ENCODE measurements at regions not wholly inside any gene's neighbourhood (a gene's known extent, or its start where the extent isn't known, plus 50 kb on each side); places are given as distances from the start of the nearest gene placed in this dataset.

DNA sequence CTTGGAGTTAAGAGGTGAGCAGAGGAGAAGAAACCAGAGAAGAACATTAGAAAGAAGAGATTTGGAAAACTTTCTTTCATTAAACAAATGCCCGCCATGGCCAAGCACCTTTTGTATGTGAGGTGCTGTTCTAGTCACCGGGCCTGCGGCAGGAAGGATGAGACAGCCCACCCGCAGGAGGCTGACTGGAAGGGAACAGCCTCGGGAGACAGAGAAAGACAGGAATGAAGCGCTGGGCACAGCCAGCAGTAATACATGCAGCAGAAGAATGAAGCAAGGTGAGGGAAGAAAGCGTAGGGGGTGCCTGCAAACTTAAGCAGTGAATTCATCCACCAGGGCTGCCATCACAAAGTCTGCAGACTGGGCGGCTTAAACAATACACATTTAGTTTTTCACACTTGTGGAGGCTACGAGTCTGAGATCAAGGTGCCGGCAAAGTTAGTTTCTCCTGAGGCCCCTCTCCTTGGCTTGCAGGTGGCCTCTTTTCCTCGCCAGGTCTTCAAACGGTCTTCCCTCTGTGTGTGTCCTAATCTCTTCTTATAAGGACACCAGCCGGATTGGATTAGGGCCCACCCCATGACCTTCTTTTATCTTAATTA is 188.1 kb downstream of the PSMG1 start:
- no peak overlapping the region for H3K9ac ChIP-seq (ENCODE audit: low read length)
- H3K4me1 ChIP-seq (ENCODE audit: control insufficient read depth, insufficient read depth, low read length): peaks cover 13% of the 10 kb centered on the region
- no peaks in the 10 kb centered on the region for H3K36me3 ChIP-seq (ENCODE audit: control insufficient read depth, insufficient read depth, low read length)
- no peak overlapping the region for H3K4me3 ChIP-seq (ENCODE audit: low read length)
- no peaks in the 10 kb centered on the region for H3K27me3 ChIP-seq (ENCODE audit: control insufficient read depth, insufficient read depth, low read length)
- H3K27ac ChIP-seq (ENCODE audit: low read depth, low read length): no peak overlapping the region

GRCh38 chr21:38994042-38994441 is 188.3 kb downstream of the ETS2 start:
- Histone ChIP-seq H3K27ac (ENCODE audit: low read depth, low read length) (no peak overlapping the region), H3K27me3 (ENCODE audit: control insufficient read depth, insufficient read depth, low read length) (no peaks in the 10 kb centered on the region), H3K4me3 (ENCODE audit: low read length) (no peak overlapping the region), H3K9ac (ENCODE audit: low read length) (no peak overlapping the region), H3K4me1 (ENCODE audit: control insufficient read depth, insufficient read depth, low read length) (peaks cover 23% of the 10 kb centered on the region), H3K36me3 (ENCODE audit: control insufficient read depth, insufficient read depth, low read length) (no peaks in the 10 kb centered on the region)

DNA sequence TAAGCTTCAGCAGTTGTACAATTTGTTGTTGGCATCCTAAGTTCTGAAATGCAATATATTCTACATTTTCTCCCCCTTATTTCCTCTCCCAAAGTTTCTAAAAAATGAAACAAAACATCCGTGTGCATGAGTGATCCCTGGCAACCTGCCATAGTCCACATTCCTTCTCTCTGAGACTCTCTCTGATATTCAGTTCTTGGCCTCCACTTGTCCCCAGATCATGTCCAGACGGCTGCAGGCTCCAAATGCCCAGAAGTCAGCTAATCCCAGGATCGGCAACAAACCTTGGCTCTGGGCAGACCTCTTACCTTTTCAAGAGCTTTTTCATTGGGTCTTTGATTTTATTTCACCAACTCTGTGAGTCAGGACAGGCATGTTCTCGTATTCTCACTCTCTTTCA is 187.8 kb downstream of the ETS2 start:
- no peaks in the 10 kb centered on the region for H3K27me3 ChIP-seq (ENCODE audit: control insufficient read depth, insufficient read depth, low read length)
- H3K27ac ChIP-seq (ENCODE audit: low read depth, low read length): no peak overlapping the region
- peaks cover 28% of the 10 kb centered on the region for H3K4me1 ChIP-seq (ENCODE audit: control insufficient read depth, insufficient read depth, low read length)
- no peak overlapping the region for H3K9ac ChIP-seq (ENCODE audit: low read length)
- no peaks in the 10 kb centered on the region for H3K36me3 ChIP-seq (ENCODE audit: control insufficient read depth, insufficient read depth, low read length)
- H3K4me3 ChIP-seq (ENCODE audit: low read length): no peak overlapping the region

GRCh38 chr21:38992737-38993136 is 187.0 kb downstream of the ETS2 start:
- Histone ChIP-seq H3K36me3 (ENCODE audit: control insufficient read depth, insufficient read depth, low read length) (no peaks in the 10 kb centered on the region), H3K9ac (ENCODE audit: low read length) (no peak overlapping the region), H3K27ac (ENCODE audit: low read depth, low read length) (no peak overlapping the region), H3K4me3 (ENCODE audit: low read length) (no peak overlapping the region), H3K27me3 (ENCODE audit: control insufficient read depth, insufficient read depth, low read length) (no peaks in the 10 kb centered on the region), H3K4me1 (ENCODE audit: control insufficient read depth, insufficient read depth, low read length) (peaks cover 33% of the 10 kb centered on the region)

DNA sequence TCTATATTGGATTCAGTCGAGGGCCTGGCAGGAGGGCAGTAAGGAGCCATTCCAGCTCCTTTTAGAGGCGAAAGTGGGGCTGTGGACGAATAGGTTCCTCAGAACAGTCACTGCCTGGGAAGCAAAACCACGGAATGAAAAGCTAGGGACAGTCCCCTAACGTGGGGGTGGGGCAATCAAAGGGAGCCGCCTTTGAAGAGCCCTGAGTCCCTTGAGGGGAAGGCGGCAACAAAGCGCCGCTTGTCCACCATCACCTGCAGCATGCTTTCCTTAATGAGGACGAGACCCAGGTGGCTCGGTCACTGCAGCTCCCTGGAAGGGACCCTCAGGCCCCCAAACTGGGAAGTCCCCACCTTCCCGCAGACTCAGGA is 184.7 kb downstream of the ETS2 start:
- H3K27me3 ChIP-seq (ENCODE audit: control insufficient read depth, insufficient read depth, low read length): no peaks in the 10 kb centered on the region
- H3K36me3 ChIP-seq (ENCODE audit: control insufficient read depth, insufficient read depth, low read length): no peaks in the 10 kb centered on the region
- no peak overlapping the region for H3K4me3 ChIP-seq (ENCODE audit: low read length)
- H3K27ac ChIP-seq (ENCODE audit: low read depth, low read length): peak overlapping the region; percentile 80
- H3K9ac ChIP-seq (ENCODE audit: low read length): no peak overlapping the region
- H3K4me1 ChIP-seq (ENCODE audit: control insufficient read depth, insufficient read depth, low read length): peaks cover 47% of the 10 kb centered on the region

DNA sequence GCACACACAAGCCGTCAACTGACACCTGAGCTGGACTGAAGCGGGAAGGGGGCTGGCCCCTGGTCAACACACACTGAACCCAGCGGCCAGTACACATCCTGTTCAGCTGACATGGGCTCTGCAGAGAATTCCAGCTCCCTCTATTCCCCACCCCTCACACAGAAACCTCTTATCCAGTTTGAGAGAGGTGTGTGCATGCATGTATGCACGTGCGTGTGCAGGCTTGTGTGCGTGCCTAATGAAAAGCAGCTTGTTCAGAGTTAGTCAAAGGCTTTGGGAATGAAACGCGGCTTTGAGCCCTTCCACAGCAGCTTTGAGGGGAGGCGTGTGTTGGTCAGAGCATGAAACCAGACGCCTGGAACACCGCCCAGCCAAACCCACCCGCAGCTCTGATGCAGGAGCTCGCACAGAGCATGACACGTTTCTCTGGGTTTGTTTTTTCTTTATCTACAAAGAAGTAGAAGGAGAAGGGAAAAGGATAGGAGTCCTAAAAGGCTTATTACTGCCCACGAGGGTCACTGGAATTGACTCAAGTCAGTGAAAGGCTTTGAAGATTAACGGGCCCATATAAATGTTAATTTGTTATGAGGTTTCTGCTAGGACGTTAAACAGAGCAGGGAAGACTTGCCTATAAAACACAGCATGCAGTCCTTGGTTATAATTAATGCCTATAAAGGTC is 184.2 kb downstream of the ETS2 start:
- Histone ChIP-seq H3K4me3 (ENCODE audit: low read length) (peak overlapping the region; percentile 37), H3K9ac (ENCODE audit: low read length) (no peak overlapping the region), H3K36me3 (ENCODE audit: control insufficient read depth, insufficient read depth, low read length) (no peaks in the 10 kb centered on the region), H3K4me1 (ENCODE audit: control insufficient read depth, insufficient read depth, low read length) (peaks cover 52% of the 10 kb centered on the region), H3K27me3 (ENCODE audit: control insufficient read depth, insufficient read depth, low read length) (no peaks in the 10 kb centered on the region), H3K27ac (ENCODE audit: low read depth, low read length) (peak overlapping the region; percentile 80)

- H3K27me3 ChIP-seq (ENCODE audit: control insufficient read depth, insufficient read depth, low read length): no peaks in the 10 kb centered on the region
- no peak overlapping the region for H3K9ac ChIP-seq (ENCODE audit: low read length)
- H3K36me3 ChIP-seq (ENCODE audit: control insufficient read depth, insufficient read depth, low read length): no peaks in the 10 kb centered on the region
- H3K4me1 ChIP-seq (ENCODE audit: control insufficient read depth, insufficient read depth, low read length): peaks cover 55% of the 10 kb centered on the region
- peak overlapping the region; percentile 37 for H3K4me3 ChIP-seq (ENCODE audit: low read length)
- peak overlapping the region; percentile 80 for H3K27ac ChIP-seq (ENCODE audit: low read depth, low read length)
Measured at GRCh38 chr21:38989379-38989744, 183.6 kb downstream of the ETS2 start.

GRCh38 chr21:38988509-38989378 is 183.0 kb downstream of the ETS2 start:
- Histone ChIP-seq H3K4me3 (ENCODE audit: low read length) (no peak overlapping the region), H3K36me3 (ENCODE audit: control insufficient read depth, insufficient read depth, low read length) (no peaks in the 10 kb centered on the region), H3K4me1 (ENCODE audit: control insufficient read depth, insufficient read depth, low read length) (peaks cover 51% of the 10 kb centered on the region), H3K9ac (ENCODE audit: low read length) (no peak overlapping the region), H3K27me3 (ENCODE audit: control insufficient read depth, insufficient read depth, low read length) (no peaks in the 10 kb centered on the region), H3K27ac (ENCODE audit: low read depth, low read length) (peak overlapping the region; percentile 80)

DNA sequence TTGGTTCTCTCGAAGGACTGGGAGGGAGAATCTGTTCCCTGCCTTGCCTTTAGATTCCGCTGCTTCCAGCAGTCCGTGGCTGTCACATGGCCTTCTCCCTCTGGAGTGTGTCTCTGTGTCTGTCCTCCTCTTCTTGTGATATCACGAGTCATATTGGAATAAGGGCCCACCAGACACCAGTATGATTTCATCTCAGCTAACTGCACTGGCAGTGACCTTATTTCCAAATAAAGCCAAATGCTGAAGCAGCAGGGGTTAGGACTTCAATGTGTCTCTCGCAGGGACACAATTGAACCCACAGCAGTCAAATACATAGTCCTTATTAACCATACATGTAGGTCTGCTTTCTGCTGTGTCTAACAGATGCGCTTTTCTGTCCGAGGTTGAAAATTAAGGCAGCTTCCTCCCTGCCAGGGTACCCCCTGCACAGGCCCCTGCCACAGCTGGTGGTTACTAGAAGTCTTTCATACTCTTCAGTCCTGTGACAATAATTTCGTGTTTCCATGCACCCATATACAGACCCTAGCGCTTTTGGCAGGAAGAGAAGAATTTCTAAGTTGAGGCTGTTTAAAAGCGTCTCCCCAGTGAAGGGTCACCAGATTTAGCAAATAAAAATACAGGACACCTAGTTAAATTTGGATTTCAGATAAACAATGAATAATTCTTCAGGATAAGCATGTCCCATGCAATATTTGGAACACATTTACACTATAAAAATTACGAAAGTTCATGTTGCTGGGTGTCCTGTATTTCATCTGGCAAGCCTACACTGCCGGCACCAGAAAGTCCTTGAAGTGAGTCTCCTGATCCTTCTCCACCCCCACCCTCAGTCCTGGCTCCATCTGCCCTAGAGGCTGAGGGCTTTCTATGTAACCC is 182.1 kb downstream of the ETS2 start:
- peak overlapping the region; percentile 64 for H3K27ac ChIP-seq (ENCODE audit: low read depth, low read length)
- no peak overlapping the region for H3K4me3 ChIP-seq (ENCODE audit: low read length)
- H3K27me3 ChIP-seq (ENCODE audit: control insufficient read depth, insufficient read depth, low read length): no peaks in the 10 kb centered on the region
- no peak overlapping the region for H3K9ac ChIP-seq (ENCODE audit: low read length)
- H3K36me3 ChIP-seq (ENCODE audit: control insufficient read depth, insufficient read depth, low read length): no peaks in the 10 kb centered on the region
- peaks cover 48% of the 10 kb centered on the region for H3K4me1 ChIP-seq (ENCODE audit: control insufficient read depth, insufficient read depth, low read length)

- H3K9ac ChIP-seq (ENCODE audit: low read length): no peak overlapping the region
Measured at GRCh38 chr21:38986806-38987632, 181.3 kb downstream of the ETS2 start.

GRCh38 chr21:38986406-38986805 is 180.7 kb downstream of the ETS2 start:
- H3K4me1 ChIP-seq (ENCODE audit: control insufficient read depth, insufficient read depth, low read length): peaks cover 48% of the 10 kb centered on the region
- H3K27ac ChIP-seq (ENCODE audit: low read depth, low read length): no peak overlapping the region
- no peaks in the 10 kb centered on the region for H3K36me3 ChIP-seq (ENCODE audit: control insufficient read depth, insufficient read depth, low read length)

More at GRCh38 chr21:38986806-38987632, 181.3 kb downstream of the ETS2 start:
- Histone ChIP-seq H3K27me3 (ENCODE audit: control insufficient read depth, insufficient read depth, low read length) (no peaks in the 10 kb centered on the region), H3K4me3 (ENCODE audit: low read length) (no peak overlapping the region), H3K27ac (ENCODE audit: low read depth, low read length) (peak overlapping the region; percentile 64), H3K4me1 (ENCODE audit: control insufficient read depth, insufficient read depth, low read length) (peaks cover 48% of the 10 kb centered on the region), H3K36me3 (ENCODE audit: control insufficient read depth, insufficient read depth, low read length) (no peaks in the 10 kb centered on the region)

More at GRCh38 chr21:38986406-38986805, 180.7 kb downstream of the ETS2 start:
- Histone ChIP-seq H3K27me3 (ENCODE audit: control insufficient read depth, insufficient read depth, low read length) (no peaks in the 10 kb centered on the region), H3K9ac (ENCODE audit: low read length) (no peak overlapping the region), H3K4me3 (ENCODE audit: low read length) (no peak overlapping the region)

Measured in rectal smooth muscle tissue (tissue), 1 donor.